ENCODE measurements at regions not wholly inside any gene's neighbourhood (a gene's known extent, or its start where the extent isn't known, plus 50 kb on each side); places are given as distances from the start of the nearest gene placed in this dataset.

- DNase-seq (ENCODE audit: low read depth) = no peak
Measured at GRCh38 chr10:10132009-10132408, 885.7 kb upstream of the CELF2 start.

GRCh38 chr10:10133281-10133680, 884.4 kb upstream of the CELF2 start:
- DNase-seq (ENCODE audit: low read depth) = no peak

- DNase-seq (ENCODE audit: low read depth) = no peak
Measured at GRCh38 chr10:10138685-10139084, 879.0 kb upstream of the CELF2 start.

GRCh38 chr10:10141782-10142382, 875.8 kb upstream of the CELF2 start:
- no peak for DNase-seq (ENCODE audit: low read depth)

GRCh38 chr10:10146604-10147003, 871.1 kb upstream of the CELF2 start:
- no peak for DNase-seq (ENCODE audit: low read depth)

GRCh38 chr10:10149899-10150298, 867.8 kb upstream of the CELF2 start:
- no peak for DNase-seq (ENCODE audit: low read depth)

GRCh38 chr10:10156917-10157600, 860.6 kb upstream of the CELF2 start:
- DNase-seq (ENCODE audit: low read depth) = no peak

GRCh38 chr10:10160821-10161312, 856.8 kb upstream of the CELF2 start:
- no peak for DNase-seq (ENCODE audit: low read depth)

- no peak for DNase-seq (ENCODE audit: low read depth)
Measured at GRCh38 chr10:10164848-10165247, 852.8 kb upstream of the CELF2 start.

- no peak for DNase-seq (ENCODE audit: low read depth)
Measured at GRCh38 chr10:10165415-10165814, 852.3 kb upstream of the CELF2 start.

GRCh38 chr10:10178476-10178875, 839.2 kb upstream of the CELF2 start:
- no peak for DNase-seq (ENCODE audit: low read depth)

- no peak for DNase-seq (ENCODE audit: low read depth)
Measured at GRCh38 chr10:10193848-10194247, 823.8 kb upstream of the CELF2 start.

- DNase-seq (ENCODE audit: low read depth) = no peak
Measured at GRCh38 chr10:10196701-10197100, 821.0 kb upstream of the CELF2 start.

GRCh38 chr10:10197423-10197822, 820.2 kb upstream of the CELF2 start:
- no peak for DNase-seq (ENCODE audit: low read depth)

- DNase-seq (ENCODE audit: low read depth) = no peak
Measured at GRCh38 chr10:10198363-10198762, 819.3 kb upstream of the CELF2 start.

- no peak for DNase-seq (ENCODE audit: low read depth)
Measured at GRCh38 chr10:10204415-10204814, 813.3 kb upstream of the CELF2 start.

- DNase-seq (ENCODE audit: low read depth) = no peak
Measured at GRCh38 chr10:10205906-10206305, 811.8 kb upstream of the CELF2 start.

- no peak for DNase-seq (ENCODE audit: low read depth)
Measured at GRCh38 chr10:10207538-10207937, 810.1 kb upstream of the CELF2 start.

GRCh38 chr10:10208196-10208595, 809.5 kb upstream of the CELF2 start:
- no peak for DNase-seq (ENCODE audit: low read depth)

- no peak for DNase-seq (ENCODE audit: low read depth)
Measured at GRCh38 chr10:10209167-10209566, 808.5 kb upstream of the CELF2 start.

GRCh38 chr10:10211409-10211808, 806.3 kb upstream of the CELF2 start:
- DNase-seq (ENCODE audit: low read depth) = no peak

- DNase-seq (ENCODE audit: low read depth) = no peak
Measured at GRCh38 chr10:10213237-10213636, 804.4 kb upstream of the CELF2 start.

- DNase-seq (ENCODE audit: low read depth) = no peak
Measured at GRCh38 chr10:10222304-10222841, 795.3 kb upstream of the CELF2 start.

GRCh38 chr10:10223131-10223530, 794.5 kb upstream of the CELF2 start:
- no peak for DNase-seq (ENCODE audit: low read depth)

All from activated T-cell treated with anti-CD3 and anti-CD28 coated beads for 48 hours (primary cell).